ENCODE measurements at regions not wholly inside any gene's neighbourhood (a gene's known extent, or its start where the extent isn't known, plus 50 kb on each side); places are given as distances from the start of the nearest gene placed in this dataset.

DNA sequence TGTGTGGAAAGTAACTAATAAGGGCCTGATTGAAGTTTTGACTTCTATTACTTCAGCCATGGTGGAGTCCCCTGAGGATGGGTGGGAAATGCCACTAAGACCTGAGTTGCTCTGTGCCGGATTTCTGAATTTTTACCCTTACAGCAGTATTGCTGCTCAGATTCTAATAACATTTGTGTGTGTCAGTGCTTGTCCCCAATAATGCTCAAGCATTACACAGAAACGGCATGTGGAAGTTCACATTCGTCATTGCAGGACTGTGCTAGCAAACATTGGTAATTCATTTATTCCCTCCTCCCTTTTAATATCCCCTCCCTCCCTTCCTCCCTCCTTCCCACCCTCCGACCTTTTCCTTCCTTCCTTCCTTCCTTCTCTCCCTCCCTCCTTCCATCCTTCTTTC is 484.5 kb upstream of the ONECUT1 start:
- ChIA-PET POLR2A (no interaction called here), RAD21 (ENCODE audit: low non-redundant PET in 1 of 2, low total read pairs in 2 of 2, uncharacterized antibody in 2 of 2, unreplicated experiment in 2 of 2) (no interaction called here), CTCF (no interaction called here)
- BruUV-seq (replicated peaks): no TSS peak
- intact Hi-C loops (cut with micrococcal nuclease): no loop called here
- H3K4me3 ChIP-seq (replicated peaks in 1 of 2; ENCODE audit: low read depth in 1 of 2, low read length in 2 of 2): no peak overlapping the region
- H3K9ac ChIP-seq (ENCODE audit: low read length): no peak overlapping the region
- DNase-seq (ENCODE audit: low read depth, low spot score) (no peak), ATAC-seq (no peak)
- H3K4me2 ChIP-seq (ENCODE audit: low read length): no peak overlapping the region
- no peaks in the 10 kb centered on the region for H3K27me3 ChIP-seq (ENCODE audit: insufficient read depth, low read length)
- H3K4me1 ChIP-seq (ENCODE audit: control insufficient read depth in 1 of 2, insufficient read depth in 2 of 2, low read length in 2 of 2): no peaks in the 10 kb centered on the region
- H3K27ac ChIP-seq (ENCODE audit: low read depth, low read length): no peak overlapping the region
- no peaks in the 10 kb centered on the region for H3K36me3 ChIP-seq (ENCODE audit: control insufficient read depth in 1 of 2, insufficient read depth in 2 of 2, low read length in 2 of 2)
- no peaks in the 10 kb centered on the region for H4K20me1 ChIP-seq (ENCODE audit: insufficient read depth)
- H3K9me3 ChIP-seq (ENCODE audit: control insufficient read depth in 1 of 2, insufficient read depth in 1 of 2, low read depth in 1 of 2, low read length in 2 of 2): no peaks in the 10 kb centered on the region
- H2AFZ ChIP-seq (ENCODE audit: low read depth, low read length, poor library complexity, severe bottlenecking): no peak overlapping the region
- no peaks in the 10 kb centered on the region for H3K79me2 ChIP-seq (ENCODE audit: insufficient read depth, low read length)
- TF ChIP-seq, protein P1, sequence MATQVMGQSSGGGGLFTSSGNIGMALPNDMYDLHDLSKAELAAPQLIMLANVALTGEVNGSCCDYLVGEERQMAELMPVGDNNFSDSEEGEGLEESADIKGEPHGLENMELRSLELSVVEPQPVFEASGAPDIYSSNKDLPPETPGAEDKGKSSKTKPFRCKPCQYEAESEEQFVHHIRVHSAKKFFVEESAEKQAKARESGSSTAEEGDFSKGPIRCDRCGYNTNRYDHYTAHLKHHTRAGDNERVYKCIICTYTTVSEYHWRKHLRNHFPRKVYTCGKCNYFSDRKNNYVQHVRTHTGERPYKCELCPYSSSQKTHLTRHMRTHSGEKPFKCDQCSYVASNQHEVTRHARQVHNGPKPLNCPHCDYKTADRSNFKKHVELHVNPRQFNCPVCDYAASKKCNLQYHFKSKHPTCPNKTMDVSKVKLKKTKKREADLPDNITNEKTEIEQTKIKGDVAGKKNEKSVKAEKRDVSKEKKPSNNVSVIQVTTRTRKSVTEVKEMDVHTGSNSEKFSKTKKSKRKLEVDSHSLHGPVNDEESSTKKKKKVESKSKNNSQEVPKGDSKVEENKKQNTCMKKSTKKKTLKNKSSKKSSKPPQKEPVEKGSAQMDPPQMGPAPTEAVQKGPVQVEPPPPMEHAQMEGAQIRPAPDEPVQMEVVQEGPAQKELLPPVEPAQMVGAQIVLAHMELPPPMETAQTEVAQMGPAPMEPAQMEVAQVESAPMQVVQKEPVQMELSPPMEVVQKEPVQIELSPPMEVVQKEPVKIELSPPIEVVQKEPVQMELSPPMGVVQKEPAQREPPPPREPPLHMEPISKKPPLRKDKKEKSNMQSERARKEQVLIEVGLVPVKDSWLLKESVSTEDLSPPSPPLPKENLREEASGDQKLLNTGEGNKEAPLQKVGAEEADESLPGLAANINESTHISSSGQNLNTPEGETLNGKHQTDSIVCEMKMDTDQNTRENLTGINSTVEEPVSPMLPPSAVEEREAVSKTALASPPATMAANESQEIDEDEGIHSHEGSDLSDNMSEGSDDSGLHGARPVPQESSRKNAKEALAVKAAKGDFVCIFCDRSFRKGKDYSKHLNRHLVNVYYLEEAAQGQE (IDR thresholded peaks at IDR 0.05; ENCODE audit: low read depth): no peak
- no peak for TF ChIP-seq POLR2AphosphoS5 (IDR thresholded peaks at IDR 0.05; ENCODE audit: low read depth, low read length)
- TF ChIP-seq TCF7L2 (IDR thresholded peaks at IDR 0.05; ENCODE audit: borderline replicate concordance, extremely low read depth, insufficient read depth, insufficient read length): no peak
- no peak for TF ChIP-seq SRF (IDR thresholded peaks at IDR 0.05; ENCODE audit: low read depth)
- TF ChIP-seq, protein P2, sequence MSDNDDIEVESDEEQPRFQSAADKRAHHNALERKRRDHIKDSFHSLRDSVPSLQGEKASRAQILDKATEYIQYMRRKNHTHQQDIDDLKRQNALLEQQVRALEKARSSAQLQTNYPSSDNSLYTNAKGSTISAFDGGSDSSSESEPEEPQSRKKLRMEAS (IDR thresholded peaks at IDR 0.05): no peak
- TF ChIP-seq, protein P3, sequence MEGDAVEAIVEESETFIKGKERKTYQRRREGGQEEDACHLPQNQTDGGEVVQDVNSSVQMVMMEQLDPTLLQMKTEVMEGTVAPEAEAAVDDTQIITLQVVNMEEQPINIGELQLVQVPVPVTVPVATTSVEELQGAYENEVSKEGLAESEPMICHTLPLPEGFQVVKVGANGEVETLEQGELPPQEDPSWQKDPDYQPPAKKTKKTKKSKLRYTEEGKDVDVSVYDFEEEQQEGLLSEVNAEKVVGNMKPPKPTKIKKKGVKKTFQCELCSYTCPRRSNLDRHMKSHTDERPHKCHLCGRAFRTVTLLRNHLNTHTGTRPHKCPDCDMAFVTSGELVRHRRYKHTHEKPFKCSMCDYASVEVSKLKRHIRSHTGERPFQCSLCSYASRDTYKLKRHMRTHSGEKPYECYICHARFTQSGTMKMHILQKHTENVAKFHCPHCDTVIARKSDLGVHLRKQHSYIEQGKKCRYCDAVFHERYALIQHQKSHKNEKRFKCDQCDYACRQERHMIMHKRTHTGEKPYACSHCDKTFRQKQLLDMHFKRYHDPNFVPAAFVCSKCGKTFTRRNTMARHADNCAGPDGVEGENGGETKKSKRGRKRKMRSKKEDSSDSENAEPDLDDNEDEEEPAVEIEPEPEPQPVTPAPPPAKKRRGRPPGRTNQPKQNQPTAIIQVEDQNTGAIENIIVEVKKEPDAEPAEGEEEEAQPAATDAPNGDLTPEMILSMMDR (IDR thresholded peaks at IDR 0.05 in 2 of 3, conservative IDR thresholded peaks at IDR 0.05 in 1 of 3; ENCODE audit: borderline replicate concordance in 1 of 3, insufficient read depth in 1 of 3, low read depth in 2 of 3, low read length in 2 of 3): no peak
- TF ChIP-seq ZBTB33 (IDR thresholded peaks at IDR 0.05; ENCODE audit: extremely low read depth, insufficient replicate concordance, low read length): no peak
- TF ChIP-seq ELF1 (IDR thresholded peaks at IDR 0.05; ENCODE audit: borderline replicate concordance, low read depth): no peak
- TF ChIP-seq RAD21 (IDR thresholded peaks at IDR 0.05; ENCODE audit: low read depth): no peak
- TF ChIP-seq FOSL1 (IDR thresholded peaks at IDR 0.05; ENCODE audit: low read depth): no peak
- TF ChIP-seq EZH2phosphoT487 (IDR thresholded peaks at IDR 0.05; ENCODE audit: borderline replicate concordance): no peak
- no peak for TF ChIP-seq SIN3A (IDR thresholded peaks at IDR 0.05; ENCODE audit: low read depth)
- H3K9me2 ChIP-seq (ENCODE audit: insufficient read depth): no peaks in the 10 kb centered on the region
